SK-N-SH (cell line): ENCODE measurements at regions not wholly inside any gene's neighbourhood (a gene's known extent, or its start where the extent isn't known, plus 50 kb on each side); places are given as distances from the start of the nearest gene placed in this dataset.

Source experiments
- CTCF ChIA-PET: fragments of 300-600, 350-600 bp; formaldehyde crosslinking; extraction: SDS; loops from one replicate; lab custom pipeline; 2021; lab: Yijun Ruan, JAX
- POLR2A ChIA-PET: fragments of 350-600 bp; sonication (Branson Sonifier 250); formaldehyde crosslinking; extraction: SDS; loops from one replicate; lab custom pipeline; 2020; ENCODE audit warnings: antibody characterized with exemption, inconsistent platforms; lab: Yijun Ruan, JAX
- DNase-seq: peaks from one replicate; pipeline ENCODE4 v3.0.0; 2012
- H2AFZ ChIP-seq: fragments of 200-600 bp; sonication (generic); 2 replicates; pipeline ENCODE4 v1.8.1; 2016; ENCODE audit warnings: antibody characterized with exemption, mild to moderate bottlenecking, low read depth
- H3F3A ChIP-seq: fragments of 200-600 bp; sonication (generic); replicated peaks from 2 replicates; pipeline ENCODE3; 2016; ENCODE audit warnings: antibody characterized with exemption, mild to moderate bottlenecking; ENCODE audit not compliant: insufficient read depth
- H3K27ac ChIP-seq, 2 experiments: fragments of 200-500 bp in 1 of 2; fragments of 200-600 bp in 1 of 2; sonication (Bioruptor generic) in 1 of 2; sonication (generic), shearing (Covaris generic) in 1 of 2; 2 replicates each; pipeline versions ENCODE4 v1.5.1 to v1.6.1; 2014 to 2016; ENCODE audit warnings: low read depth in 2 of 2, inconsistent platforms in 1 of 2, low read length in 1 of 2, mild to moderate bottlenecking in 1 of 2, mixed read lengths in 1 of 2
- H3K27me3 ChIP-seq: fragments of 200-600 bp; sonication (generic), shearing (Covaris generic); 2 replicates; pipeline ENCODE4 v1.6.1; 2016; ENCODE audit warnings: mixed run types; ENCODE audit not compliant: insufficient read depth
- H3K36me3 ChIP-seq, 2 experiments: fragments of 200-500 bp in 1 of 2; fragments of 200-600 bp in 1 of 2; sonication (Bioruptor generic) in 1 of 2; sonication (generic) in 1 of 2; replicated peaks in 1 of 2; 2 replicates each; pipeline versions ENCODE3 to v1.5.1; 2014 to 2016; ENCODE audit warnings: low read length in 1 of 2, mild to moderate bottlenecking in 1 of 2; ENCODE audit not compliant: insufficient read depth in 2 of 2, control insufficient read depth in 1 of 2
- H3K4me1 ChIP-seq, 2 experiments: fragments of 200-500 bp in 1 of 2; fragments of 200-600 bp in 1 of 2; sonication (Bioruptor generic) in 1 of 2; sonication (generic), shearing (Covaris generic) in 1 of 2; 2 replicates each; pipeline versions ENCODE4 v1.5.1 to v1.6.1; 2014 to 2016; ENCODE audit warnings: low read depth in 1 of 2, low read length in 1 of 2, mixed run types in 1 of 2; ENCODE audit not compliant: insufficient read depth in 2 of 2, control insufficient read depth in 1 of 2
- H3K4me2 ChIP-seq: fragments of 200-600 bp; sonication (generic), shearing (Covaris generic); 2 replicates; pipeline ENCODE4 v1.6.1; 2017; ENCODE audit warnings: mixed run types
- H3K4me3 ChIP-seq, 2 experiments: fragments of 200-500 bp in 1 of 2; fragments of 200-600 bp in 1 of 2; sonication (Bioruptor generic) in 1 of 2; sonication (generic), shearing (Covaris generic) in 1 of 2; 2 replicates each; pipeline versions ENCODE4 v1.5.1 to v1.8.1; 2014 to 2016; ENCODE audit warnings: low read depth in 2 of 2, inconsistent platforms in 1 of 2, low read length in 1 of 2, mild to moderate bottlenecking in 1 of 2, mixed read lengths in 1 of 2, moderate library complexity in 1 of 2
- H3K79me2 ChIP-seq: fragments of 200-600 bp; sonication (generic); 2 replicates; pipeline ENCODE4 v1.8.1; 2017; ENCODE audit warnings: mild to moderate bottlenecking; ENCODE audit not compliant: insufficient read depth
- H3K9ac ChIP-seq: fragments of 200-600 bp; sonication (generic); 2 replicates; pipeline ENCODE4 v1.6.1; 2017; ENCODE audit warnings: mixed run types
- H3K9me2 ChIP-seq: fragments of 200-600 bp; sonication (generic); 2 replicates; pipeline ENCODE4 v1.6.1; 2017; ENCODE audit warnings: mixed run types
- H3K9me3 ChIP-seq: fragments of 200-600 bp; sonication (generic); 2 replicates; pipeline ENCODE4 v1.6.1; 2017; ENCODE audit warnings: mixed run types, mild to moderate bottlenecking, moderate library complexity
- H4K20me1 ChIP-seq: fragments of 200-600 bp; sonication (generic); 2 replicates; pipeline ENCODE4 v1.6.1; 2017; ENCODE audit warnings: mild to moderate bottlenecking, mixed run types; ENCODE audit not compliant: insufficient read depth
- CHD2 ChIP-seq: fragments of 150-350 bp; IDR thresholded peaks from 2 replicates; pipeline ENCODE4 v1.6.1; 2018; ENCODE audit warnings: low read length; ENCODE audit not compliant: partially characterized antibody
- CTCF ChIP-seq: fragments of 200-600 bp; sonication (generic); IDR thresholded peaks from 2 replicates; pipeline ENCODE4 v1.6.1; 2017; ENCODE audit warnings: antibody characterized with exemption, mild to moderate bottlenecking, moderate library complexity
- FOXM1 ChIP-seq: IDR thresholded peaks from 2 replicates; pipeline ENCODE4 v1.4.0; 2012; ENCODE audit warnings: low read depth, mild to moderate bottlenecking
- GABPA ChIP-seq: IDR thresholded peaks from 2 replicates; pipeline ENCODE4 v1.4.0; 2012; ENCODE audit warnings: low read depth, mild to moderate bottlenecking
- GATA2 ChIP-seq: sonication (generic); formaldehyde crosslinking; IDR thresholded peaks from 2 replicates; pipeline ENCODE4 v1.5.0; 2020; ENCODE audit warnings: mild to moderate bottlenecking, missing genetic modification reagents
- MAX ChIP-seq: IDR thresholded peaks from 2 replicates; pipeline ENCODE4 v1.4.0; 2012; ENCODE audit warnings: low read depth
- MXI1 ChIP-seq: IDR thresholded peaks from 2 replicates; pipeline ENCODE4 v1.6.1; 2012; ENCODE audit warnings: mild to moderate bottlenecking, low read depth, low read length, improper control_type of control experiment
- RCOR1 ChIP-seq: fragments of 150-350 bp; IDR thresholded peaks from 2 replicates; pipeline ENCODE4 v1.6.1; 2017; ENCODE audit warnings: antibody characterized with exemption, low read length
- REST ChIP-seq: IDR thresholded peaks from 2 replicates; pipeline ENCODE4 v1.6.1; 2012; ENCODE audit warnings: mild to moderate bottlenecking, low read depth, low read length, moderate library complexity
- RFX5 ChIP-seq: IDR thresholded peaks from 2 replicates; pipeline ENCODE4 v1.6.1; 2012; ENCODE audit warnings: mild to moderate bottlenecking, improper control_type of control experiment, low read length
- RXRA ChIP-seq: IDR thresholded peaks from 2 replicates; pipeline ENCODE4 v1.4.0; 2012; ENCODE audit warnings: low read depth, mild to moderate bottlenecking, borderline replicate concordance
- TCF12 ChIP-seq: IDR thresholded peaks from 2 replicates; pipeline ENCODE4 v1.4.0; 2012
- ZBTB33 ChIP-seq: IDR thresholded peaks from 2 replicates; pipeline ENCODE4 v1.4.0; 2012; ENCODE audit warnings: low read depth, borderline replicate concordance

GRCh38 chr13:79735228-79735627 lies 254.3 kb downstream of the NDFIP2 start:
- Histone ChIP-seq H3K36me3 (no peaks in the 10 kb centered on the region), H3K9me2 (no peaks in the 10 kb centered on the region), H3K4me1 (peaks cover 0 to 2% of the 10 kb centered on the region in 2 experiments; a peak in 2 of 4 replicates), H3F3A (no peaks in the 10 kb centered on the region), H3K27me3 (no peaks in the 10 kb centered on the region), H3K9me3 (no peaks in the 10 kb centered on the region), H3K4me2 (no peak overlapping the region), H4K20me1 (no peaks in the 10 kb centered on the region), H3K4me3 (no peak overlapping the region), H3K9ac (no peak overlapping the region), H2AFZ (no peak overlapping the region), H3K27ac (no peak overlapping the region), H3K79me2 (no peaks in the 10 kb centered on the region)
- POLR2A ChIA-PET = no interaction called here
- CTCF ChIA-PET = interaction anchor here (0.6 to 1.4 kb wide), 2 partner anchors 10 to 55 kb away, joined by 3 read pairs; no protein-coding TSS in a partner anchor
- no peak for DNase-seq
- no peak for TF ChIP-seq TCF12
- TF ChIP-seq RCOR1 = no peak
- no peak for TF ChIP-seq ZBTB33
- no peak for TF ChIP-seq CHD2
- no peak for TF ChIP-seq MAX
- TF ChIP-seq FOXM1 = no peak
- TF ChIP-seq GATA2 (CRISPR knock-in tag) = no peak
- no peak for TF ChIP-seq RFX5
- no peak for TF ChIP-seq CTCF
- no peak for TF ChIP-seq REST
- no peak for TF ChIP-seq GABPA
- TF ChIP-seq MXI1 = no peak
- no peak for TF ChIP-seq RXRA
